Posterior cingulate gyrus (tissue), 11 donors: ENCODE measurements at regions not wholly inside any gene's neighbourhood (a gene's known extent, or its start where the extent isn't known, plus 50 kb on each side); places are given as distances from the start of the nearest gene placed in this dataset.

Source experiments
- DNase-seq, 10 donors: peaks; one replicate each; pipeline versions ENCODE4 v3.0.0 to v3.0.0-alpha.2; 2020 to 2021; ENCODE audit warnings: mixed read lengths in 3 of 10
- intact Hi-C: fragments of 100-400 bp; cut with DNase I; formaldehyde crosslinking; loops from one replicate; pipeline ENCODE4 v1.15.1; 2023

GRCh38 chr7:41383596-41383995 lies 319.3 kb downstream of the INHBA start:
- intact Hi-C loops, result no loop called here
- DNase-seq, result no peak

- DNase-seq, result no peak
- intact Hi-C loops, result no loop called here
Observed at GRCh38 chr7:41378156-41378555, 324.7 kb downstream of the INHBA start.

- intact Hi-C loops, result no loop called here
- no peak for DNase-seq
Observed at GRCh38 chr7:41375582-41375981, 327.3 kb downstream of the INHBA start.

- no peak for DNase-seq
- intact Hi-C loops, result no loop called here
Observed at GRCh38 chr7:41374150-41374848, 328.6 kb downstream of the INHBA start.

- no peak for DNase-seq
- intact Hi-C loops, result no loop called here
Observed at GRCh38 chr7:41367967-41368882, 334.7 kb downstream of the INHBA start.

GRCh38 chr7:41351091-41351490 lies 351.8 kb downstream of the INHBA start:
- no peak for DNase-seq
- intact Hi-C loops, result no loop called here

GRCh38 chr7:41346878-41347277 lies 356.0 kb downstream of the INHBA start:
- intact Hi-C loops, result no loop called here
- no peak for DNase-seq

- no peak for DNase-seq
- intact Hi-C loops, result no loop called here
Observed at GRCh38 chr7:41339913-41340676, 362.8 kb downstream of the INHBA start.

GRCh38 chr7:41336981-41337380 lies 365.9 kb downstream of the INHBA start:
- intact Hi-C loops, result no loop called here
- no peak for DNase-seq

GRCh38 chr7:41336455-41336952 lies 366.4 kb downstream of the INHBA start:
- DNase-seq, result no peak
- intact Hi-C loops, result no loop called here

- no peak for DNase-seq
- intact Hi-C loops, result no loop called here
Observed at GRCh38 chr7:41334071-41334862, 368.6 kb downstream of the INHBA start.

- no peak for DNase-seq
- intact Hi-C loops, result no loop called here
Observed at GRCh38 chr7:41333511-41333910, 369.4 kb downstream of the INHBA start.

GRCh38 chr7:41331194-41331593 lies 371.7 kb downstream of the INHBA start:
- intact Hi-C loops, result no loop called here
- DNase-seq, result no peak

- intact Hi-C loops, result no loop called here
- DNase-seq, result no peak
Observed at GRCh38 chr7:41328544-41328943, 374.3 kb downstream of the INHBA start.

- DNase-seq, result no peak
Observed at GRCh38 chr7:41328131-41328530, 374.8 kb downstream of the INHBA start.

GRCh38 chr7:41326616-41327015 lies 376.3 kb downstream of the INHBA start:
- intact Hi-C loops, result no loop called here
- DNase-seq, result no peak

More at GRCh38 chr7:41328131-41328530, 374.8 kb downstream of the INHBA start:
- intact Hi-C loops, result no loop called here

- no peak for DNase-seq
- intact Hi-C loops, result no loop called here
Observed at GRCh38 chr7:41323806-41324205, 379.1 kb downstream of the INHBA start.

- no peak for DNase-seq
Observed at GRCh38 chr7:41319581-41319980, 383.3 kb downstream of the INHBA start.

GRCh38 chr7:41316410-41316809 lies 386.5 kb downstream of the INHBA start:
- intact Hi-C loops, result no loop called here
- DNase-seq, result no peak

More at GRCh38 chr7:41319581-41319980, 383.3 kb downstream of the INHBA start:
- intact Hi-C loops, result no loop called here

GRCh38 chr7:41315764-41316163 lies 387.1 kb downstream of the INHBA start:
- DNase-seq, result no peak
- intact Hi-C loops, result no loop called here
